Upper lobe of left lung (tissue), 4 donors: ENCODE measurements at regions not wholly inside any gene's neighbourhood (a gene's known extent, or its start where the extent isn't known, plus 50 kb on each side); places are given as distances from the start of the nearest gene placed in this dataset.

ENCODE experiments used
- EP300 ChIP-seq, 4 donors: sonication (generic); formaldehyde crosslinking; IDR thresholded peaks; one replicate each; pipeline ENCODE4 v1.5.1; 2017; ENCODE audit warnings: antibody characterized with exemption in 4 of 4, control low read depth in 2 of 4
- POLR2A ChIP-seq, 4 donors: fragments of 450-650 bp; IDR thresholded peaks; one replicate each; pipeline ENCODE4 v1.5.1; 2016 to 2017; ENCODE audit warnings: antibody characterized with exemption in 4 of 4, mild to moderate bottlenecking in 2 of 4
- TF ChIP-seq, protein P1 (sequence below), 6 experiments: fragments of 450-650 bp in 4 of 6; fragments of 200-600 bp in 2 of 6; sonication (generic) in 2 of 6; IDR thresholded peaks; one replicate each; pipeline ENCODE4 v1.5.1; 2016 to 2019; ENCODE audit warnings: antibody characterized with exemption in 6 of 6

DNA sequence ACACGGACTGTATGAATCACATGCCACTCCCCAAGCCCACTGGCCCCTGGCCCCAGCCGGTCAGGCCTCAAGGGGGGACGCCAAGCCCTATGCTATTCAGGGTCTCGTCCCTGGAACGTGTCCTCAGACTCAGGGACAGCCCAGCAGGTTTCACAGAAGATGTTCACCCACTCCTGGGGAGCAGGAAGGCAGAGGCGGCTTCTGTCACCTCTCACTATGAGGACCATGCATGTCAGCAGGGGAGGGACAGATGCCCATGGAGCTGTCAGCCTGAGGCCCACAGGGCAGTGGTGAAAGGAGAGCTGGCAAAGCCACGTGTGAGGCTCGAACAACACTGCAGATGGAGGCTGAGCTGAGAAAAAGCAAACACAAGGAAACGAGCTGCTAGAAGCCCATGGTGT is 192.0 kb downstream of the SHANK2 start:
- TF ChIP-seq, protein P1, sequence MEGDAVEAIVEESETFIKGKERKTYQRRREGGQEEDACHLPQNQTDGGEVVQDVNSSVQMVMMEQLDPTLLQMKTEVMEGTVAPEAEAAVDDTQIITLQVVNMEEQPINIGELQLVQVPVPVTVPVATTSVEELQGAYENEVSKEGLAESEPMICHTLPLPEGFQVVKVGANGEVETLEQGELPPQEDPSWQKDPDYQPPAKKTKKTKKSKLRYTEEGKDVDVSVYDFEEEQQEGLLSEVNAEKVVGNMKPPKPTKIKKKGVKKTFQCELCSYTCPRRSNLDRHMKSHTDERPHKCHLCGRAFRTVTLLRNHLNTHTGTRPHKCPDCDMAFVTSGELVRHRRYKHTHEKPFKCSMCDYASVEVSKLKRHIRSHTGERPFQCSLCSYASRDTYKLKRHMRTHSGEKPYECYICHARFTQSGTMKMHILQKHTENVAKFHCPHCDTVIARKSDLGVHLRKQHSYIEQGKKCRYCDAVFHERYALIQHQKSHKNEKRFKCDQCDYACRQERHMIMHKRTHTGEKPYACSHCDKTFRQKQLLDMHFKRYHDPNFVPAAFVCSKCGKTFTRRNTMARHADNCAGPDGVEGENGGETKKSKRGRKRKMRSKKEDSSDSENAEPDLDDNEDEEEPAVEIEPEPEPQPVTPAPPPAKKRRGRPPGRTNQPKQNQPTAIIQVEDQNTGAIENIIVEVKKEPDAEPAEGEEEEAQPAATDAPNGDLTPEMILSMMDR (IDR thresholded peaks at IDR 0.05): no peak
- no peak for TF ChIP-seq EP300 (IDR thresholded peaks at IDR 0.05)
- TF ChIP-seq POLR2A (IDR thresholded peaks at IDR 0.05): no peak
